Ishikawa (cell line): ENCODE measurements at regions not wholly inside any gene's neighbourhood (a gene's known extent, or its start where the extent isn't known, plus 50 kb on each side); places are given as distances from the start of the nearest gene placed in this dataset.

Experiments
- CEBPB ChIP-seq: IDR thresholded peaks from 2 replicates; pipeline ENCODE4 v1.6.1; 2012
- EGR1 ChIP-seq: IDR thresholded peaks from 2 replicates; pipeline ENCODE4 v1.6.1; 2012
- EP300 ChIP-seq: IDR thresholded peaks from 2 replicates; pipeline ENCODE4 v1.6.1; 2012; ENCODE audit warnings: borderline replicate concordance
- NFIC ChIP-seq: IDR thresholded peaks from 2 replicates; pipeline ENCODE4 v1.6.1; 2012
- TAF1 ChIP-seq: IDR thresholded peaks from 2 replicates; pipeline ENCODE4 v1.6.1; 2012; ENCODE audit warnings: low read depth, mild to moderate bottlenecking
- TCF12 ChIP-seq: IDR thresholded peaks from 2 replicates; pipeline ENCODE4 v1.6.1; 2012; ENCODE audit warnings: low read depth
- YY1 ChIP-seq: IDR thresholded peaks from 2 replicates; pipeline ENCODE4 v1.6.1; 2012; ENCODE audit warnings: low read depth
- TF ChIP-seq, protein P1 (sequence below): IDR thresholded peaks from 2 replicates; pipeline ENCODE4 v1.6.1; 2012; ENCODE audit warnings: low read depth, mild to moderate bottlenecking
- TF ChIP-seq, protein P2 (sequence below): IDR thresholded peaks from 2 replicates; pipeline ENCODE4 v1.6.1; 2012
- TF ChIP-seq, protein P3 (sequence below): IDR thresholded peaks from 2 replicates; pipeline ENCODE4 v1.6.1; 2012

DNA sequence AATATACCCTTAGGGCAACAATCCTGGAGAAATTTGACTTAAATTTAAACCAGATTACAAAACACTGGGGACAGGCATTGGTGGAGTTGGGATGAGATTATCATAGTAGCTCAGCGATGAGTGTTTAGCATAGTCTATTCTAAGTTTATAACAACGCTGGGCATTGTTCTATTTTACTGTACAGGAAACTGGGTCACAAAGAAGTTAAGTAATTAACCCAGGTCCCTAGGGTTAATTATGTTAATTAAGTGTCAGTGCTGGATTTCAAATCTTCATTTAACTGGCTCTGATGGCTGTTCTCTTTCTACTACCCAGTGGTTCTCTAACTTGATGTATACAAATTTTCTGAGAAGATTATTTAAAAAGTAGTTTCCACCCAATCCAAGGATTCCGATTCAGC lies 388.9 kb downstream of the KCNRG start:
- TF ChIP-seq, protein P1, sequence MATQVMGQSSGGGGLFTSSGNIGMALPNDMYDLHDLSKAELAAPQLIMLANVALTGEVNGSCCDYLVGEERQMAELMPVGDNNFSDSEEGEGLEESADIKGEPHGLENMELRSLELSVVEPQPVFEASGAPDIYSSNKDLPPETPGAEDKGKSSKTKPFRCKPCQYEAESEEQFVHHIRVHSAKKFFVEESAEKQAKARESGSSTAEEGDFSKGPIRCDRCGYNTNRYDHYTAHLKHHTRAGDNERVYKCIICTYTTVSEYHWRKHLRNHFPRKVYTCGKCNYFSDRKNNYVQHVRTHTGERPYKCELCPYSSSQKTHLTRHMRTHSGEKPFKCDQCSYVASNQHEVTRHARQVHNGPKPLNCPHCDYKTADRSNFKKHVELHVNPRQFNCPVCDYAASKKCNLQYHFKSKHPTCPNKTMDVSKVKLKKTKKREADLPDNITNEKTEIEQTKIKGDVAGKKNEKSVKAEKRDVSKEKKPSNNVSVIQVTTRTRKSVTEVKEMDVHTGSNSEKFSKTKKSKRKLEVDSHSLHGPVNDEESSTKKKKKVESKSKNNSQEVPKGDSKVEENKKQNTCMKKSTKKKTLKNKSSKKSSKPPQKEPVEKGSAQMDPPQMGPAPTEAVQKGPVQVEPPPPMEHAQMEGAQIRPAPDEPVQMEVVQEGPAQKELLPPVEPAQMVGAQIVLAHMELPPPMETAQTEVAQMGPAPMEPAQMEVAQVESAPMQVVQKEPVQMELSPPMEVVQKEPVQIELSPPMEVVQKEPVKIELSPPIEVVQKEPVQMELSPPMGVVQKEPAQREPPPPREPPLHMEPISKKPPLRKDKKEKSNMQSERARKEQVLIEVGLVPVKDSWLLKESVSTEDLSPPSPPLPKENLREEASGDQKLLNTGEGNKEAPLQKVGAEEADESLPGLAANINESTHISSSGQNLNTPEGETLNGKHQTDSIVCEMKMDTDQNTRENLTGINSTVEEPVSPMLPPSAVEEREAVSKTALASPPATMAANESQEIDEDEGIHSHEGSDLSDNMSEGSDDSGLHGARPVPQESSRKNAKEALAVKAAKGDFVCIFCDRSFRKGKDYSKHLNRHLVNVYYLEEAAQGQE: no peak
- TF ChIP-seq, protein P2, sequence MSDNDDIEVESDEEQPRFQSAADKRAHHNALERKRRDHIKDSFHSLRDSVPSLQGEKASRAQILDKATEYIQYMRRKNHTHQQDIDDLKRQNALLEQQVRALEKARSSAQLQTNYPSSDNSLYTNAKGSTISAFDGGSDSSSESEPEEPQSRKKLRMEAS: no peak
- TF ChIP-seq CEBPB: no peak
- no peak for TF ChIP-seq EP300
- no peak for TF ChIP-seq TAF1
- no peak for TF ChIP-seq TCF12
- no peak for TF ChIP-seq YY1
- TF ChIP-seq EGR1: no peak
- TF ChIP-seq NFIC: no peak
- TF ChIP-seq, protein P3, sequence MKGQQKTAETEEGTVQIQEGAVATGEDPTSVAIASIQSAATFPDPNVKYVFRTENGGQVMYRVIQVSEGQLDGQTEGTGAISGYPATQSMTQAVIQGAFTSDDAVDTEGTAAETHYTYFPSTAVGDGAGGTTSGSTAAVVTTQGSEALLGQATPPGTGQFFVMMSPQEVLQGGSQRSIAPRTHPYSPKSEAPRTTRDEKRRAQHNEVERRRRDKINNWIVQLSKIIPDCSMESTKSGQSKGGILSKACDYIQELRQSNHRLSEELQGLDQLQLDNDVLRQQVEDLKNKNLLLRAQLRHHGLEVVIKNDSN: no peak
